Daoy (cell line): ENCODE measurements at regions not wholly inside any gene's neighbourhood (a gene's known extent, or its start where the extent isn't known, plus 50 kb on each side); places are given as distances from the start of the nearest gene placed in this dataset.
"Not testable (repeated sequence)": the region's sequence is repeated elsewhere in the genome, so short reads cannot be mapped to it uniquely, and the experiment has no call there.

Source experiments
- DNase-seq: peaks from one replicate; pipeline ENCODE4 v3.0.0-alpha.2; 2015; ENCODE audit warnings: low read depth

GRCh38 chr2:144012304-144012703 lies 507.6 kb downstream of the ZEB2 start:
- no peak for DNase-seq

- no peak for DNase-seq
Measured at GRCh38 chr2:144011553-144011952, 508.4 kb downstream of the ZEB2 start.

- DNase-seq = no peak
Measured at GRCh38 chr2:144011098-144011497, 508.8 kb downstream of the ZEB2 start.

GRCh38 chr2:144010096-144010836 lies 509.7 kb downstream of the ZEB2 start:
- no peak for DNase-seq

- DNase-seq = no peak
Measured at GRCh38 chr2:144006139-144006538, 513.8 kb downstream of the ZEB2 start.

- no peak for DNase-seq
Measured at GRCh38 chr2:144004742-144005141, 515.2 kb downstream of the ZEB2 start.

GRCh38 chr2:144003460-144004075 lies 516.4 kb downstream of the ZEB2 start:
- DNase-seq = no peak

GRCh38 chr2:143996974-143997373 lies 522.9 kb downstream of the ZEB2 start:
- DNase-seq = no peak

GRCh38 chr2:143994961-143995360 lies 525.0 kb downstream of the ZEB2 start:
- DNase-seq = no peak

- DNase-seq = not testable (repeated sequence)
Measured at GRCh38 chr2:143991596-143991995, 528.3 kb downstream of the ZEB2 start.

- peak; percentile 2 for DNase-seq
Measured at GRCh38 chr2:143988082-143988481, 531.8 kb downstream of the ZEB2 start.

GRCh38 chr2:143981428-143981827 lies 538.5 kb downstream of the ZEB2 start:
- DNase-seq = no peak

- DNase-seq = no peak
Measured at GRCh38 chr2:143977356-143977755, 542.6 kb downstream of the ZEB2 start.

- no peak for DNase-seq
Measured at GRCh38 chr2:143975216-143975615, 544.7 kb downstream of the ZEB2 start.

GRCh38 chr2:143974262-143974661 lies 545.7 kb downstream of the ZEB2 start:
- DNase-seq = no peak

- no peak for DNase-seq
Measured at GRCh38 chr2:143968860-143969259, 551.1 kb downstream of the ZEB2 start.

GRCh38 chr2:143968360-143968759 lies 551.6 kb downstream of the ZEB2 start:
- no peak for DNase-seq

- DNase-seq = no peak
Measured at GRCh38 chr2:143965493-143966164, 554.3 kb downstream of the ZEB2 start.

GRCh38 chr2:143964891-143965290 lies 555.0 kb downstream of the ZEB2 start:
- DNase-seq = no peak

GRCh38 chr2:143960177-143960576 lies 559.7 kb downstream of the ZEB2 start:
- DNase-seq = no peak

- DNase-seq = no peak
Measured at GRCh38 chr2:143957321-143957720, 562.6 kb downstream of the ZEB2 start.

- no peak for DNase-seq
Measured at GRCh38 chr2:143955401-143956065, 564.4 kb downstream of the ZEB2 start.
